ENCODE measurements at regions not wholly inside any gene's neighbourhood (a gene's known extent, or its start where the extent isn't known, plus 50 kb on each side); places are given as distances from the start of the nearest gene placed in this dataset.

GRCh38 chr5:72569408-72569944 is 62.3 kb upstream of the ZNF366 start:
- no peak for TF ChIP-seq CTCF (conservative IDR thresholded peaks at IDR 0.05; ENCODE audit: low read depth, low read length)
- TF ChIP-seq POLR2A (IDR thresholded peaks at IDR 0.05; ENCODE audit: low read depth, low read length) = no peak
- no peak for TF ChIP-seq RAD21 (IDR thresholded peaks at IDR 0.05; ENCODE audit: low read length)
- no peak for TF ChIP-seq SMC3 (IDR thresholded peaks at IDR 0.05; ENCODE audit: low read depth, low read length)
- TF ChIP-seq RCOR1 (IDR thresholded peaks at IDR 0.05; ENCODE audit: insufficient replicate concordance, low read length) = no peak
- TF ChIP-seq MXI1 (IDR thresholded peaks at IDR 0.05; ENCODE audit: borderline replicate concordance, low read depth, low read length) = no peak
- TF ChIP-seq RFX5 (IDR thresholded peaks at IDR 0.05; ENCODE audit: low read depth, low read length) = no peak
- no peak for TF ChIP-seq BHLHE40 (IDR thresholded peaks at IDR 0.05; ENCODE audit: low read depth, low read length)
- TF ChIP-seq CHD1 (IDR thresholded peaks at IDR 0.05; ENCODE audit: low read depth, low read length) = no peak
- TF ChIP-seq USF2 (IDR thresholded peaks at IDR 0.05; ENCODE audit: low read depth, low read length) = no peak
- no peak for TF ChIP-seq ELK1 (IDR thresholded peaks at IDR 0.05; ENCODE audit: borderline replicate concordance, low read depth, low read length)
- no peak for TF ChIP-seq NFE2L2 (IDR thresholded peaks at IDR 0.05; ENCODE audit: low read depth, low read length)
